Right renal pelvis (tissue), 4 donors: ENCODE measurements at regions not wholly inside any gene's neighbourhood (a gene's known extent, or its start where the extent isn't known, plus 50 kb on each side); places are given as distances from the start of the nearest gene placed in this dataset.
"Not testable (repeated sequence)": the region's sequence is repeated elsewhere in the genome, so short reads cannot be mapped to it uniquely, and the experiment has no call there.

Source experiments
- DNase-seq, 4 donors: peaks; one replicate each; pipeline ENCODE4 v3.0.0-alpha.2; 2013; ENCODE audit warnings: low read depth in 4 of 4, low spot score in 3 of 4, missing footprints in 1 of 4

DNA sequence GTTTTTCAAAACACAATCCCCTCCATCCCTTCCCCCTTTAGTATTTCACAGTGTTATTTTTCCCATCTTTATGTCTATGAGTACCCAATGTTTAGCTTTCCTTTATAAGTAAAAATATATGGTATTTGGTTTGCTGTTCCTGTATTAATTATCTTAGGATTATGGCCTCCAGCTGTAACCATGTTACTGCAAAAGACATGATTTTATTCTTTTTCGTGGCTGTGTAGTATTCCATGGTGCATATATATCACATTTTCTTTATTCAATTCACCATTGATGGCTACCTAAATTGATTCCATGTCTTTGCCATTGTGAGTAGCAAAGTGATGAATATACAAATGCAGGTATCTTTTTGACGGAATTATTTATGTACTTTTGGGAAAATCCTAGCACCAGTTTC is 346.4 kb upstream of the CNTN5 start:
- no peak for DNase-seq

DNA sequence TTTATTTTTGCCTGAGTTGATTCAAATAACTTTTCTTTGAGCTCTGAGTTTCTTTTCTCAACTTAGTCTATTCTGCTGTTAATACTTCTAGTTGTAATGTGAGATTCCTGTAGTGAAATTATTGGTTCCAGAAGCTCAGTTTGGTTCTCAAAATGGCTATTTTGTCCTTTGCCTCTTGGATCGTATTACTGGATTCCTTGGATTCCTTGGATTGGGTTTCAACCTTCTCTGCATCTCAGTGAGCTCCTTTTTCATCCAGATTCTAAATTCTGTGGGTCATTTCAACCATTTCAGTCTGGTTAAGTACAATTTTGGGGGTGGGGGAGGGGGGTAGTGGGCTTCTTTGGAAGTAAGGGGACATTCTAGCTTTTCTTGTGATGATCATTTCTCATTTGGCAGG is 341.1 kb upstream of the CNTN5 start:
- no peak for DNase-seq

GRCh38 chr11:98701541-98701940 is 319.2 kb upstream of the CNTN5 start:
- DNase-seq = no peak

- no peak for DNase-seq
These were observed 316.8 kb upstream of the CNTN5 start for GRCh38 chr11:98703779-98704556.

- no peak for DNase-seq
These were observed 310.7 kb upstream of the CNTN5 start for GRCh38 chr11:98710026-98710425.

GRCh38 chr11:98710986-98711385 is 309.8 kb upstream of the CNTN5 start:
- DNase-seq = no peak

GRCh38 chr11:98720951-98721350 is 299.8 kb upstream of the CNTN5 start:
- no peak for DNase-seq

- DNase-seq = no peak
These were observed 295.3 kb upstream of the CNTN5 start for GRCh38 chr11:98725471-98725870.

GRCh38 chr11:98728421-98728820 is 292.3 kb upstream of the CNTN5 start:
- no peak for DNase-seq

DNA sequence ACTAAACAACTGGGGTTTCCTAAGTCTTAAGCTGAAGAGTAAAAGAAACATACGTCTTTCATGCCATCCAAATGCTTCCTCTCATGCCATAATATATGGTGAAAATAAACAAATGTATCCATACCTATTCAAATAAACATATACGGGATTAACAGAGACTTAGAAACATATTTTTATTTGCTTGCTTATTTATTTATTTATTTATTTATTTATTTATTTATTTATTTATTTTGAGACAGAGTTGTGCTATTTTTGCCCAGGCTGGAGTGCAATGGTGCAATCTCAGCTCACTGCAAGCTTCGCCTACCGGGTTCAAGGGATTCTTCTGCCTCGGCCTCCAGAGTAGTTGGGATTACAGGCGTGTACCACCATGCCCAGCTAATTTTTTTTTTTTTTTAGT is 291.6 kb upstream of the CNTN5 start:
- DNase-seq = no peak

- no peak for DNase-seq
These were observed 287.8 kb upstream of the CNTN5 start for GRCh38 chr11:98732947-98733346.

GRCh38 chr11:98733378-98733777 is 287.4 kb upstream of the CNTN5 start:
- DNase-seq = not testable (repeated sequence)

- no peak for DNase-seq
These were observed 286.1 kb upstream of the CNTN5 start for GRCh38 chr11:98734686-98735085.

- no peak for DNase-seq
These were observed 283.9 kb upstream of the CNTN5 start for GRCh38 chr11:98736833-98737232.

DNA sequence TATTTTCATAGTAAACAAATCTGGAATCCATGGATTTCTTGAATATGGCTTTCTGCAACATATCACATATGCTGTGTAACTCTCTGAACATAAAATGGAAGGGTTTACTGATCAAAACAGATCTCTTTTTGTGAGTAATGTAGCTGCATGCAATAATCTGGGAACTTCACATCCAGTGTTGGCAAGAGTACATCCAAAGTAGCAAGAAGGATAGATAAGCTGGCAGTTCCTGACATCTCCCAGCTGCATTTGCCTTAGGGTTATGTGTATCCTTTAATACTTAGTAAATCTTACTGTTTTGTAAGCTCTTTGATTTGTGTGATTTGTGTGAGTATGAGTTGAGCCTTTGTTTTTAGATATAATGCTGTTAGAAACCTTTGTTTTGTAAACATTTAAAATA is 280.4 kb upstream of the CNTN5 start:
- no peak for DNase-seq

DNA sequence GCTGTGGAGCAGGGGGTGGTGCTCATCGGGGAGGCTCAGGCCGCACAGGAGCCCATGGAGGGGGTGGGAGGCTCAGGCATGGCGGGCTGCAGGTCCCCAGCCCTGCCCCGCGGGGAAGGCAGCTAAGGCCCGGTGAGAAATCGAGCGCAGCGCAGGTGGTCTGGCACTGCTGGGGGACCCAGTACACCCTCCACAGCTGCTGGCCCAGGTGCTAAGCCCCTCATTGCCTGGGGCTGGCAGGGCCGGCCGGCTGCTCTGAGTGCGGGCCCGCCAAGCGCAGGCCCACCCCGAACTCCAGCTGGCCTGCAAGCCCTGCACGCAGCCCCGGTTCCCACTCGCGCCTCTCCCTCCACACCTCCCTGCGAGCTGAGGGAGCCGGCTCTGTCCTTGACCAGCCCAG is 257.3 kb upstream of the CNTN5 start:
- DNase-seq = not testable (repeated sequence)

- DNase-seq = no peak
These were observed 253.8 kb upstream of the CNTN5 start for GRCh38 chr11:98766903-98767302.

DNA sequence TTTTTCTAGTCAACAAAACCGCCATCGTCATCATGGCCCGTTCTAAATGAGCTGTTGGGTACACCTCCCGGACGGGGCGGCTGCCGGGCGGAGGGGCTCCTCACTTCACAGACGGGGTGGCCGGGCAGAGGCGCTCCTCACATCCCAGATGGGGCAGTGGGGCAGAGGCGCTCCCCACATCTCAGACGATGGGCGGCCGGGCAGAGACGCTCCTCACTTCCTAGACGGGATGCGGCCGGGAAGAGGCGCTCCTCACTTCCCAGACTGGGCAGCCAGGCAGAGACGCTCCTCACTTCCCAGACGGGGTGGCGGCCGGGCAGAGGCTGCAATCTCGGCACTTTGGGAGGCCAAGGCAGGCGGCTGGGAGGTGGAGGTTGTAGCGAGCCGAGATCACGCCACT is 250.7 kb upstream of the CNTN5 start:
- DNase-seq = not testable (repeated sequence)

DNA sequence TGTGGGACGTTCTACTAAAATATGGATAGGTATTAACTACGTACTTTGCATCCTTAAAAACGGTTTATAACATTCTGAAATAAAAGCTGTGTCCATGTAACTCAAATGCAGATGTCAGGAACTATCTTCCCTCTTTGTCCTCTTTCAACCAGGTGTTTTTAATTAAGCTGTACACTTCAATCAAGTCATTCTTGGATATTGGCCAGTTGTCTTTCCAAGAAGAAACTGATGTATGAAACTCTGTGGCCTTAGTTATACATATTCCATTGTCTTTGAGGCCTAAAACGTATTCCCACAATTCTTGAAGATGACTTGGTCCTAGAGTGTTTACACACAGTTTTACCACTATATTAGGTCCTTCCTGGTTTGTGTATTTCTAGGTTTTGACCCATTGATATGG is 249.0 kb upstream of the CNTN5 start:
- no peak for DNase-seq

DNA sequence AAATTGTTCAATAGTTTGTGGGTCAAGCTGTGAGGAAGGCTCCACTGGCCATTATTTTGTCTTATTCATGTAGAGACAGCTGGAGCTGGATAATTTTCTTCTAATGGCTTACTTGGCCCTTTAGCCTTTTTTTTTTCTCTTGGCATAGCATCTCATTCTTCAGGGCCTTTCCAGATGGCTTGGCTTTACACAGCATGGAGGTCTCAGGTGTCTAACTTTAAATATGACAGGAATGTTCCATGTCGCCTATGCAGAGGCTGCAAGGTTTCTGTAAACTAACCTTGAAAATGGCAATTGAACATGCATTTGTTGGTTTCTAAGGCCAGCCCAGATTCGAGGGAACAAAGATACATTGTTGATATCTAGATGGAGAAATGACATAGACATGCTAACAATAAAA is 247.9 kb upstream of the CNTN5 start:
- DNase-seq = no peak

DNA sequence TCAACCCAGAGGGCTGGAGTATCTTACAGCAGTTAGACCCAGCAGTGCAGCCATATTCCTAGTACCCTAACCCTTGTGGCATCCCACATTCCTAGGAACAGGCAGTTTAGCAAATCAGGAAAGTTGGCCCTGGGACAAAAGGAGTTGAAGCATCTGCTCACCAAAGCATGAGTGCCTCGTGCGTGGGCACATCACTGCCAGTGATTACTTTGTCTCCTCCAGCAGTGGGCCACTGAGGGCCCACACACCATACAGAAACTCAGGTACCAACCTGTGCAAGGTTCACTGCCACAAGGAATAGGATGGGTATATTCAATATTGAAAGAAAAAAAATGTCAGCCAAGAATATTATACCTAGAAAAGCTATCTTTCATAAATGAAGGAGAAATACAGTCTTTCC is 227.5 kb upstream of the CNTN5 start:
- DNase-seq = no peak

- DNase-seq = no peak
These were observed 222.4 kb upstream of the CNTN5 start for GRCh38 chr11:98798333-98798732.

GRCh38 chr11:98800696-98801095 is 220.1 kb upstream of the CNTN5 start:
- no peak for DNase-seq
